ENCODE measurements at regions not wholly inside any gene's neighbourhood (a gene's known extent, or its start where the extent isn't known, plus 50 kb on each side); places are given as distances from the start of the nearest gene placed in this dataset.
"Not testable (repeated sequence)": the region's sequence is repeated elsewhere in the genome, so short reads cannot be mapped to it uniquely, and the experiment has no call there.

GRCh38 chr2:142813830-142814829 lies 63.3 kb upstream of the KYNU start:
- in situ Hi-C loops (cut with MboI; ENCODE audit: low sequenced_read_pairs, unreplicated experiment): no loop called here
- no peak for TF ChIP-seq CTCF (IDR thresholded peaks at IDR 0.05; ENCODE audit: borderline replicate concordance, control extremely low read depth, extremely low read depth, insufficient read depth, missing control alignments)

GRCh38 chr2:142811644-142812043 lies 65.8 kb upstream of the KYNU start:
- in situ Hi-C loops (cut with MboI; ENCODE audit: low sequenced_read_pairs, unreplicated experiment); DNase-seq (ENCODE audit: low spot score): not testable (repeated sequence)

More at GRCh38 chr2:142813830-142814829, 63.3 kb upstream of the KYNU start:
- DNase-seq (ENCODE audit: low spot score): no peak

GRCh38 chr2:142805244-142805643 lies 72.2 kb upstream of the KYNU start:
- DNase-seq (ENCODE audit: low spot score): no peak
- in situ Hi-C loops (cut with MboI; ENCODE audit: low sequenced_read_pairs, unreplicated experiment): no loop called here
- TF ChIP-seq CTCF (IDR thresholded peaks at IDR 0.05; ENCODE audit: borderline replicate concordance, control extremely low read depth, extremely low read depth, insufficient read depth, missing control alignments): no peak

GRCh38 chr2:142803158-142803557 lies 74.3 kb upstream of the KYNU start:
- DNase-seq (ENCODE audit: low spot score): no peak
- TF ChIP-seq CTCF (IDR thresholded peaks at IDR 0.05; ENCODE audit: borderline replicate concordance, control extremely low read depth, extremely low read depth, insufficient read depth, missing control alignments): no peak
- in situ Hi-C loops (cut with MboI; ENCODE audit: low sequenced_read_pairs, unreplicated experiment): no loop called here

- in situ Hi-C loops (cut with MboI; ENCODE audit: low sequenced_read_pairs, unreplicated experiment): no loop called here
- DNase-seq (ENCODE audit: low spot score): no peak
- no peak for TF ChIP-seq CTCF (IDR thresholded peaks at IDR 0.05; ENCODE audit: borderline replicate concordance, control extremely low read depth, extremely low read depth, insufficient read depth, missing control alignments)
Measured at GRCh38 chr2:142796588-142796987, 80.9 kb upstream of the KYNU start.

- in situ Hi-C loops (cut with MboI; ENCODE audit: low sequenced_read_pairs, unreplicated experiment): no loop called here
- no peak for TF ChIP-seq CTCF (IDR thresholded peaks at IDR 0.05; ENCODE audit: borderline replicate concordance, control extremely low read depth, extremely low read depth, insufficient read depth, missing control alignments)
- no peak for DNase-seq (ENCODE audit: low spot score)
Measured at GRCh38 chr2:142796161-142796560, 81.3 kb upstream of the KYNU start.

- in situ Hi-C loops (cut with MboI; ENCODE audit: low sequenced_read_pairs, unreplicated experiment): no loop called here
- no peak for DNase-seq (ENCODE audit: low spot score)
- TF ChIP-seq CTCF (IDR thresholded peaks at IDR 0.05; ENCODE audit: borderline replicate concordance, control extremely low read depth, extremely low read depth, insufficient read depth, missing control alignments): no peak
Measured at GRCh38 chr2:142794850-142795249, 82.6 kb upstream of the KYNU start.

- DNase-seq (ENCODE audit: low spot score); in situ Hi-C loops (cut with MboI; ENCODE audit: low sequenced_read_pairs, unreplicated experiment): not testable (repeated sequence)
Measured at GRCh38 chr2:142792328-142792727, 85.1 kb upstream of the KYNU start.
